ENCODE measurements at regions not wholly inside any gene's neighbourhood (a gene's known extent, or its start where the extent isn't known, plus 50 kb on each side); places are given as distances from the start of the nearest gene placed in this dataset.
"Not testable (repeated sequence)": the region's sequence is repeated elsewhere in the genome, so short reads cannot be mapped to it uniquely, and the experiment has no call there.

- no peak for DNase-seq
These were observed 81.4 kb upstream of the PCDH8 start for GRCh38 chr13:52929846-52930245.

DNA sequence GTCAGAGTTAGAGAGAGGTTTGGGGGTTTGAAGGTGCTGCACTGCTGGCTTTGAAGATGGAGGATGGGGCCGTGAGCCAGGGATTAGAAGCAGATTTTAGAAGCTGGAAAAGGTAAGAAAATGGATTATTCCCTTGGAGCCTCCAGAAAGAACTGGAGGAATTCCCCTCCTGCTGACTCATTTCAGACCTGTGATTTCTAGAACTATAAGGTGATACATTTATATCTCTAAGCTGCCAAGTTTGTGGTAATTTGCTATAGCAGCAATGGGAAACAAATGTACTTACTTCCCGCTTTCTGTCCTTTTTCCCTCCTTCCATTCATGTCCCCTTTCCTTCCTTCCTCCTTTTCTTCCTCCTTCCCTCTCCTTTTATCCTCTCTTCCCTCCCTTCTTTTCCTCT is 78.5 kb upstream of the PCDH8 start:
- DNase-seq = no peak

- DNase-seq = no peak
These were observed 77.4 kb upstream of the PCDH8 start for GRCh38 chr13:52925775-52926285.

DNA sequence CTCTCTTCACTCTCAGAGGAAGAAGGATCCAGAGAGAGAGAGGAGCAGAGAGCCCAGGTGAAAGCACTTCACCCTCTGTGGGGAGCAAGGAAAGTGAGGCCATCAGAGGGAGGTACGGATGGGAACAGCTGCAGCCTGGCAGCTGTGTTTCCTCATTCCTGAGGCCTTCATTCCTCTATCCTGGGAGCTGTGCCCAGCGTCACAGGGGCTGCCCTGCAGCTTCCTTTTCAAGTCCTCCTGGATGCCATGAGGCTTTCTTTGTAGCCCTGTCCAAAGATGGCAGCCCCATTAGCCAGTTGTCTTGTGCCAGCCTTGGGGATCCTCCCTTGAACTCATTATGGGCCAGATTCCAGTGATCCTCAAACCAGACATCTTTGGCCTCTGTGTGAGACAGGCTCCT is 76.8 kb upstream of the PCDH8 start:
- no peak for DNase-seq

DNA sequence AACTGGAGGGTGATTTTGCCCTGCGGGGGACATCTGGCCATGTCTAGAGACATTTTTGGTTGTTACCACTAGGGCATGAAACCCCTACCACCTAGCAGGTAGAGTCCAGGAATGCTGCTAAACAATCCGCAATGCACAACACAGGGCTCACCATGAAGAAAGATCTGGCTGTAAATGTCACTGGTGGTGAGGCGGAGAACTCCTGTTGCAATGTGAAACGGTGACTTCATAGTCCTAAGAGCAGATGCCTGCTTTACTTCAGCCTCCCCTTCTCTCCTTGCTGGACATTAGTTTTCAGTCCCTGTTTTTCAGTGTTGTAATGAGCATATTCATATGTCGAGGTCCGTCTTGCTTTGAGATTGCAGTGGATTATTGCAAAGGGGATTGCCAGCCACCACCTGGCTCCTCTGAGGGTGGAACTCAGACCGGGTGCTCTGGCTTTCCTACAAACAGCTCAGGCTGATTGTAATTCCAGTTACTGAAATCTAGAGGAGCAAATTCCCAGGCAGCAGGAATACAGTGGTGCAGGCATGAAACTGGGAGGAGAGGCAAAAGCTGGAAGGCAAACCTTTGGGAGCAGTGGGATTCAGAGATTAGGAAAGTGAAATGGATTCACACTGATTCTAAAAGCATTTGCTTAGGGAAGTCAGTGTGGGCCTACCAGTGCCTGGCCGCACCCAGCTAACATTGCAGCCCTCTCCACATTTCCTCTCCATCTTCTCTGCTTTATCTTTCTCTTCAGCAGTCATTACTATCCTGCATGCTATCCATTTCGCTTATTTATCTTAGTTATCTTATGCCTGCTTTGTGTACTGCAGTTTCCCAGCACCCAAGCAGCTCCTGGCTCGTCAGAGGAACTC is 76.1 kb upstream of the PCDH8 start:
- DNase-seq = no peak

- no peak for DNase-seq
These were observed 74.5 kb upstream of the PCDH8 start for GRCh38 chr13:52922961-52923360.

DNA sequence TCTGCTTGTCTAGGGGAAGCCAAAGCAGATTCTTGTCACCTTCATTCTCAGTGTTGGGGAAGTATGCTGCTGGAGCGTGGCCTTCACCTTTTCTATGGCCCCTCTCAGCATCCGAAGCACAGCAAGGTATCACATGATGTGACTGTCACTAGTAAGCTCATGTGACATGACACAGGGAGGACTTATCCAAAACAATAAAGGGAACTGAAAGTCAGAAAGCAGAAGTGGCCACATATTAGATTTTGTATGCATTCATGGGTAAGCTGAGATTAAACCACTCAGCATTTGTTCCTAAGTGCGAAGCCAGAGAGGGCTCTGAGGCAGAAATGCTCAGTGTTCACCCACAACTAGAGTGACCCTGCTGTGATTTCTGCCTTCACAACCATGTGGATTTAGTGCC is 72.8 kb upstream of the PCDH8 start:
- DNase-seq = no peak

- no peak for DNase-seq
These were observed 68.1 kb upstream of the PCDH8 start for GRCh38 chr13:52916486-52916990.

DNA sequence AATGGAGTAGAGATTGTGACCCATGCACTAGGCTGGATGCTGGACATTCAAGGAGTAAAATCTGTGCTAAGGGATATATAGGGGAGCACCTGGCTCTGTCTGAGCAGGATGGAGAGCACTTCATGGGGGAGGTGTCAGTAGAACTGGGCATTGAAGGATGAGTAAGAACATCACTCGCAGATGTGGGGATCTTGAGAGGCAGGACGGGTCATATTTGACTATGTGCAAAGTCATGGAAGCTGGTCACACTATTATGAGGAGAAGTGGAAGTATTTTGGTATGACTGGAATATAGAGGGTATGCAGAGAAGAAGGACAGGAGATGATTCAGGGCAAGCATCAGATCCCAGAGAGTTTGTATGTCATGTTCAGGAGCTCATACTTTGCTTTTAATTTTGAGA is 62.9 kb upstream of the PCDH8 start:
- DNase-seq = no peak

DNA sequence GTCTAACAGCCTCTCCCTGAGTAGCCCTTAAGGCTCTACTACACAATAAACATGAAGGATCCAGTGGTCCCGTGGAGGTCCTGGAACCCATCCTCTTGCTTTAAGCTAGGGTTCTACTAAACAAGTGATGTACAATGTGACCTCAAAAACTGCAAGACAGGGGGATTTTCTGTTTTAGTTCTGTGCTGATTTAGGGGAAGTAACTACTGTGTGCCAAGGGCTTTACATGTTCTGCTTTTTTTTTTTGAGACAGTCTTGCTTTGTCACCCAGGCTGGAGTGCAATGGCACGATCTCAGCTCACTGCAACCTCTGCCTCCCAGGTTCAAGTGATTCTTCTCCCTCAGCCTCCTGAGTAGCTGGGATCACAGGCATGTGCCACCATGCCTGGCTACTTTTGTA is 61.9 kb upstream of the PCDH8 start:
- not testable (repeated sequence) for DNase-seq

DNA sequence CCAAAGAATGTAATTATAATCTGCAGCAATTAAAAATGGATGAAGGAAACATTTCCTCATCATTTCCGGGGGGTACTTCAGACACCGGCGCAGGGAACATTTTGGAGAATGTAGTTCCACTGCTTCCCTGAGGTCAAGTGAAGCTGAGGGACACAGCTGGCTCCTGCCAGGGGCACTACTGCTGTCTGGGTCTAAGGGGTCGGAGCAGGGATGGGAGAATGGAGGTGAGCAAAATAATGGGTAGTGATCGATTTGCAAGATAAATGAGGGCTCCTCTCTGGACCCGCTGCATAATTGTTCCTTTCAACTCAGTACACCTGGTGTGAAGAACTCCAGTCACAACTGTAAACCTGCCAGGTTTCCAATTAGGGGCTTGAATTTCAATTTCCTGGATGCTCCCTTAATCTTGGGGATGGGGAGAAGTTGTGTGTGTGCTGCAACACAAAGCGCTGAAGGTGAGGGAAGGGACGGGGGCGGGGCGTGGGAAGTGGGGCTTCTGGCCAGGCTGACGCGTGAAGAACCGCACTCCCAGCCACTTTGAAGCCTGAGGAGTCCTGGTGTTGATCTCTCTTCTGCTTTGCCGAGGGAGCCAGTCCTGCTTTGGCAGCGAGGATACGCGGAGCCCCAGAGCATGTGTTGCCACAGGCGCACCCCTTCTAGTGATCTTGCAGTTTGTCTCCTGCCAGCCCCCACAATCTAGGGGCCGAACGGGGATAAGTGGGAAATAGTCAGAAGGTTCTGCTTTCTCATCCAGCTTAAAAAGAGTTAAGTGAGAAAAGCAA is 57.9 kb upstream of the PCDH8 start:
- DNase-seq = no peak

DNA sequence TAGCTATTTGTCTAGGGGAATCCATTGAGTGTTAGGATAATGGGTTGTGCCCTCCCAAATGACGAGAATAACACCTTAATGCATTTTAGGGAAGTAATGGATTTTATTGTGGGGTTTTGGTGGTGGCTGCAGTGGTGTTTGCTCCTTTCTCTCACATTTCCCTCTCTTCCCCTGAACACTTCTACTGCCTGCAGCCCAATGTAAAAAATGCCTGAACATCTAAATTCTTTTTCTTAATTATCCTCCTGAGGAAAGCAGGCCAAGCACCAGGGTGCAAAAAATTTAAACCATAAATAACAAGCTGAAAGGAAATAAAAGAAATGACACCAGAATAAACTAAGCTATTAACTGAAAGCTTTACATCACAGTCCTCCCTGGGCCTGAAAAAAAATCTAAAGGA is 57.3 kb upstream of the PCDH8 start:
- no peak for DNase-seq

- no peak for DNase-seq
These were observed 54.9 kb upstream of the PCDH8 start for GRCh38 chr13:52903320-52903719.

GRCh38 chr13:52899206-52899605 is 50.8 kb upstream of the PCDH8 start:
- DNase-seq = no peak

Data from activated naive CD4-positive, alpha-beta T cell treated with anti-CD3 and anti-CD28 coated beads, Interleukin-2, amount 50 U/mL, for 16 hours (primary cell).